Hematopoietic multipotent progenitor cell (in vitro differentiated cells): ENCODE measurements at regions not wholly inside any gene's neighbourhood (a gene's known extent, or its start where the extent isn't known, plus 50 kb on each side); places are given as distances from the start of the nearest gene placed in this dataset.
"Not testable (repeated sequence)": the region's sequence is repeated elsewhere in the genome, so short reads cannot be mapped to it uniquely, and the experiment has no call there.

ENCODE experiments used
- DNase-seq, 3 donors: peaks; one replicate each; pipeline ENCODE4 v3.0.0-alpha.2; 2011 to 2015; ENCODE audit warnings: low read depth in 2 of 3, low spot score in 2 of 3

GRCh38 chr2:144642131-144642530, 122.2 kb upstream of the ZEB2 start:
- no peak for DNase-seq

GRCh38 chr2:144638250-144638649, 118.3 kb upstream of the ZEB2 start:
- not testable (repeated sequence) for DNase-seq

DNA sequence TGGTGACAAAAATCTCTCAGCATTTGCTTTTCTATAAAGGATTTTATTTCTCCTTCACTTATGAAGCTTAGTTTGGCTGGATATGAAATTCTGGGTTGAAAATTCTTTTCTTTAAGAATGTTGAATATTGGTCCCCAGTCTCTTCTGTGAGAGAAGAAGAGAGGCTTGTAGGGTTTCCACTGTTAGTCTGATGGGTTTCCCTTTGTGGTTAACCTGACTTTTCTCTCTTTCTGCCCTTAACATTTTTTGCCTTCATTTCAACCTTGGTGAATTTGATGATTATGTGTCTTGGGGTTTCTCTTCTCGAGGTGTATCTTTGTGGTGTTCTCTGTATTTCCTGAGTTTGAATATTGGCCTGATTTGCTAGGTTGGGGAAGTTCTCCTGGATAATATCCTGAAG, 116.9 kb upstream of the ZEB2 start:
- DNase-seq: not testable (repeated sequence)

- no peak for DNase-seq
Observed at GRCh38 chr2:144632809-144633208, 112.9 kb upstream of the ZEB2 start.

DNA sequence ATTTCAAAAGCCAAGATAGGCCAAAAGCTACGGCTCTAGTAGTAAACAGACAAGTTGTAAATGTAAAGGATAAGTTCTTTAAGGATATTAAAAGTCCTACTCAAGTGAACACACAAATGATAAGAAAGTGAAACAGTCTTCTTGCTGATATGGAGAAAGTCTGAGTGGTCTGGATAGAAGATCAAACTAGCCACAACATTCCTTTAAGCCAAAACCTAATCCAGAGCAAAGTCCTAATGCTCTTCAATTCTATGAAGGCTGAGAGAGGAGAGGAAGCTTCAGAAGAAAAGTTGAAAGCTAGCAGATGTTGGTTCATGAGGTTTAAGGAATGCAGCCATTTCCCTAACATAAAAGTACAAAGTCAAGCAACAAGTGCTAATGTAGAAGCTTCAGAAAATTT, 111.7 kb upstream of the ZEB2 start:
- DNase-seq: no peak

DNA sequence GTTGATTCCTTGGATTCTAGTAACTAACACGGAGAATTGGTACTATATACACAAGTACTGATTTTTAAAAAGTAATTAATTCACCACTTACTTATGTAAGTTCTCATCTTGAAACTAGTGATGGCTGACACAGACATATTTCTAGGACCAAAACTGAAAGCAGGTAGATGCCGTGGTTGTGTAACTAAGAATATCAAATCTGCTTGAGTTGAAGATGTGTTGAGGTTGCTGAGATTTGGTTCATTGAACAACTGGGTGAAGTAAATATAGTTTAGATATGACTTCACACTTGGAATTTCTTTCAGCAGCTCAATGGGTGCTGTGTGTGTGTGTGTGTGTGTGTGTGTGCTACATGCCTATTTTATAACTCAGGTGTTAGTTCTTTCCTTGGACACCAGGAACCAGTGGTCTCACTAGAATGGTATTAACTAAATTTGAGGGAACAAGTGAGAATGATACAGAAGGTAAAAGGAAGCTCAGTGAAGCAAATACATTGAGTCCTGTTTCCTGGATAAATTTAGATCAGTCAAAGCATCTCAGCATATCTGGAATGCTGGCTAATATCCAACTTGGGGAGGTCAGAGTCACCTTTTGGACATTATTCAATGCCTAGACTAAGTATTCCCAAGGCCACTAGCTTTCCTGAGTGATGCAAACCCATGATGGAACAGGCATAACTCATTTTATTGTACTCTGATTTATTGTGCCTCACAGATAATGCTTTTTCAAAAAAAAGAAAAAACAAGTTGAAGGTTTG, 110.7 kb upstream of the ZEB2 start:
- no peak for DNase-seq

- no peak for DNase-seq
Observed at GRCh38 chr2:144629935-144630334, 110.0 kb upstream of the ZEB2 start.

DNA sequence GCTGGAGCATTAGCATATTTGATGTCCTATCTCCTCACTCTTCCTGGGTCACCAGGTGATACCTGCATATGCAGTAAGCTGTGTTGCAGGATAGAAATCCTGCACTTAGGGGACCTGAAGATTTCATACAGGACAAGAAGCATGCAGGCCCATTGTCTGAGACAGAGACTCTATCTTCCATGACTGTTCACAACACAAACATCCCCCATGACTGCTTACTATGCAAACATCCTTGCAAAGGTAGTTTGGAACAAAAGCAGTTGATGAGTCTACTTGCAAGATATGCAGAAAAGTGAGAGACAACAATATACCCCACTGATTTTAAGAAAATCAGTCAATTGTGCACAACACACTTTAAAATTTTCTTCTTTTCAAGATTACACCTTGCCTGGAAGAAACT, 108.6 kb upstream of the ZEB2 start:
- no peak for DNase-seq

DNA sequence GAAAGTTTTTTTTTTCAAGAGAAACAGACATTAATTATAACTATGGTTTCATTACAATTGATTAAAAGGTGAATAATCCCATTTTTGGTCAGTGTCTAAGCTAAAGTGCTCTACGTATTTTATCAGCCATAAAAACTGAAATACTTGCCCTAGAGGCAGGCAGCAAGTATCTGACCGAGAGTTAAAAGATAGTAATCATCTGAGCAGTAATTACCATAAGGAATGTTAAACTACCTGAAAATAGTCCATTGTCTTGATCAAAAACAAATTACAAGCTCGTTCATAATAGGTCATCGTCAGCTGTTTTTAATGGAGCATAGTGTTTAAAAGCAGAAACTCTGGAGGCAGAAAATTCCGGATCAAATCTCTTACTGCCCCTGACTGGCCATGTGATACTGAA, 105.7 kb upstream of the ZEB2 start:
- DNase-seq: no peak

DNA sequence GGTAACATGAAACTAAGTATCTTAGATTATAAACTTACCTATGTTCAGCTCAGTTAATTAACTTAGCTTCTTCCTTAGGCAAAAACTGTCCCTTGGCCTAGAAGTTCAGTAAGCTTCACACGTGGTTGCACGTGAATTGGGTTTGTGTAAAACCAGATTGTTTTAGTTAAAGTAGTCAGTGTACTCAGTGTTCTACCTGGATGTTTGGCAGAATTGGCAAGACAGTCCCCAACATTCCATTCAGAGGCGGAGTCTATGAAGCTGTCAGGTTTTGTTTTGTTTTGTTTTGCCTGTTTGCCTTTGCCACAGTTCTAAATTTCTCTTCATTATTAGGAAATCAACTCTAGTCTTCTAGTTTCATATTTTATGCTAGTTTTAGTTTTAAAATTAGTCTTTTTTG, 105.3 kb upstream of the ZEB2 start:
- no peak for DNase-seq

DNA sequence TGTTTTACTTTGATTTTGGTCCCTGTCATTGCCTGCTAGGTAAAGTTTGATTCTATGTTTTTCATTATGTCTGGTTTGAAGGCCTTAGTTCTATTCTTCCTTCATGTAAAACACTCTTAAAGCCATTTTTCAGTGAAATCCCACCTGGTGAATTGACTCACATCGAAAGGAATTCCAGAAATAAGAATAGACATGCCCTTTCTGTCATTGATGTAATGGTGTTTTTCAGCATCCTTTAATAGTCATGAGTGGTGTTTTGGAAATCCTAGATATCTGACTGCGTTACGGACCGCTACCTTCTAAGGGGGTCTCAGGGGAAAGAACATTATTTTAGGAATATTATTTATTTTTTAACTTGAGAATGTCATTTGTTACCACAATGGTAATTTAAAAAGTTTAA, 104.5 kb upstream of the ZEB2 start:
- DNase-seq: no peak

- not testable (repeated sequence) for DNase-seq
Observed at GRCh38 chr2:144622373-144622772, 102.5 kb upstream of the ZEB2 start.

GRCh38 chr2:144621266-144621665, 101.3 kb upstream of the ZEB2 start:
- DNase-seq: no peak

DNA sequence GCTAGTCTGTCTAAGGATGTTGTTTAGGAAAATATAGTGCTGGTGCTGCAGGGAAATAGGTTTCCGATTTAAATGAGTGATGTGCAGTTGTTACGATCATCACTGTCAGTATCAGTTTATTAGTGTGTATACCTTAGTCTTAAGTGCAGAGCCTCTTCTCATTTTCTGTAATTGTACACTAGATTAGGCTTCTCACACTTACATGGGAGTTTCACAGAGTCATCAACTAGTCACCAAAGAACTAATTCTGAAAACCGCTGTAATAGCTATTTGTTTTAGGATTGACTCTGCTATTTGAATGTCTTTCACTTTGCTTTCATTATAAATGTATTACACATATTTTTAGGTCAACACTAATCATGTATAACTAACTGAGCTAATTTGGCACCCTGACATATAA, 99.8 kb upstream of the ZEB2 start:
- DNase-seq: no peak

- DNase-seq: not testable (repeated sequence)
Observed at GRCh38 chr2:144617171-144617570, 97.3 kb upstream of the ZEB2 start.

- peak in 1 of 3 donors; percentile 9 for DNase-seq
Observed at GRCh38 chr2:144615866-144616565, 96.1 kb upstream of the ZEB2 start.

GRCh38 chr2:144607891-144608521, 88.1 kb upstream of the ZEB2 start:
- DNase-seq: peak in 1 of 3 donors; percentile 58

GRCh38 chr2:144607099-144607498, 87.2 kb upstream of the ZEB2 start:
- no peak for DNase-seq

DNA sequence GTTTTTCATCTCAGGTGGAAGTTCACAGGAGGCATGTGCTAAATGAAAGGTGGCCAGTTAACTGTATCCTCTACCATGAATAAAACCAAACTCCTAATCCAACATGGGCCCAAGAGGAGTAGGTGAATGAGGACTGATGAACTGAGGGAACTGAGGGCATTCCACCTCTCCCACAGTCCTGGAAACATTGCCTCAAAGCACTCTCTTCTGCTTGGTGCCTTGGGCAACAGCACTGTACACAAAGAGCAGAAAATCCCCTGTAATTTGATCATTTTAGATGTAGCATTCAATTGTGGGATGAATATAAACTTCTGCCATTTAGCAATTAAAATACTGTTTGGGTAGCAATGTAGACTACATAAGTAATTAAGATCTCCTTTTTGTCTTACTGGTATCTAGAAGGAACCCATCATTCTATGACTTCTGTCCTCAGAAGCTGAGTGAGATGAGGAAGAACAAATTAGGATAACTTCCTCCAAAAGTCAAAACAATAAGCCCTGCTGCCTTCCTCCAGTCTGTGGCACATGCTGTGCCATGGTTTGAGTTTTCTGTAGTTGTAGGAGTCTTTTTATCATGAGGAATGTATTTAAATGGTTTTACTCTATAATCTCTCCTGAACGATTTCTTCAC, 86.7 kb upstream of the ZEB2 start:
- no peak for DNase-seq

GRCh38 chr2:144605231-144605840, 85.4 kb upstream of the ZEB2 start:
- DNase-seq: no peak

GRCh38 chr2:144603334-144603733, 83.4 kb upstream of the ZEB2 start:
- DNase-seq: no peak
